ENCODE measurements at regions not wholly inside any gene's neighbourhood (a gene's known extent, or its start where the extent isn't known, plus 50 kb on each side); places are given as distances from the start of the nearest gene placed in this dataset.

DNA sequence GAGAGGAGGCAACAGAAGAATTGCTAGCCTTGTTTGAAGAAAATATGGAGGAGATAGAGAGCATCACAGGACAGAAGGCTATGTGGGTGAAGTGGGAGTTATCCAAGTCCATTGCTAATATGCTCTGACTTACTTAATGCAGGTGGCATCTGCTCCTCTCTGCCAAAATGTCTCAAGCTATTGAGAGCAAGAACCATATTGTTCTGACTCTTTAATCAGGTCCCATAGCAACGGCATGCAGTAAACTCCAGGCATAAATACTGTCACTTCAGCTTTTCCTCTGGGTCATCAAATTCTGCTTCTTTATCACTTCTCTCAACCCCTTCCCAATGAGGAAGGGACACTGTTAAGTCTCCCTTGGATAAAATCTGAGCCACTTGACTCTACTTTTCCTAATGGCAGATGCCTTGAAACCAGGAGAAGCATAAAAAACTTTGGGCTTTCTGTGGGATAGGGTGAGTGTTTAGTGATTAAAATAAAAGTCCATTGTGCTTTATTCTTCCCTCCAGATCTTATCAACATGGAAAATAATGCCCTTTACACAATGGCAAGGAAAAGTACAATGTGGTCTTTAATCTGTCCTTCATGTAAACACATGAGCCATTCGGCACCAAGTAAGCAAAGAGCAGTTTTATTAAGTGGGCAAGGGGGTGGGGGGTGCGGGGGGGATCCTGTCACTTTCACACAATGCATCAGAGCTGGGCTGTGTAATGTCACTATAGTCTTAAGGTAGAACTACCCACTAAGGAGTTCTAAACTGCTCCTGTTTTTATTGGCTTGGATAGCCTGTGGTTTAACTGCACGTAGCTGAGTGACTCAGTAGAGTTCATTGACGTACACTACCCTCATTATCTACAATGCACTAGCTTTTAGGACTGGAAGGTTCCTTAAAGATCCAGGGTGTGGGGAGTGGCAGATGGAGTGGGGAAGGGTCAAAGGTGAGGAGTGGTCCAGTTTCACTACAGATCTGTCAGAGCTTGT, 71.0 kb upstream of the TARS1 start:
- DNase-seq (ENCODE audit: low read depth), result peak; percentile 81

DNA sequence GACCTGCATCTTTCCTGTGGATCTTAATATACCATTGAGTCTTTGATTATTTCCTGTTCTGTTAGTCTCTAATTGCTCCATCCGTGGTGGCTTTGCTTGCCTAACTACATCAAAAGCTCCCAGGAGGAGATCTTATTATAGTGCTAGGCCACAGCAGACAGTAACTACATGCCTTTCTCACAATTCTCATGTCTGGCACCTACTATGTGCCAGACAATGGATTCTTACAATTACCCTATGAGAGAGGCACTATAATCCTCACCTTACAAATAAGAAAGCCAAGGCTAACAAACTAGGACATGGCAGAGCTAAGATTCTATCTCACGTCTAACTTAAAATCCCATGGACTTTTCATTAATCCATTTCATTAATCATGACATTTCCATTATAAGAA, 70.3 kb upstream of the TARS1 start:
- no peak for DNase-seq (ENCODE audit: low read depth)

DNA sequence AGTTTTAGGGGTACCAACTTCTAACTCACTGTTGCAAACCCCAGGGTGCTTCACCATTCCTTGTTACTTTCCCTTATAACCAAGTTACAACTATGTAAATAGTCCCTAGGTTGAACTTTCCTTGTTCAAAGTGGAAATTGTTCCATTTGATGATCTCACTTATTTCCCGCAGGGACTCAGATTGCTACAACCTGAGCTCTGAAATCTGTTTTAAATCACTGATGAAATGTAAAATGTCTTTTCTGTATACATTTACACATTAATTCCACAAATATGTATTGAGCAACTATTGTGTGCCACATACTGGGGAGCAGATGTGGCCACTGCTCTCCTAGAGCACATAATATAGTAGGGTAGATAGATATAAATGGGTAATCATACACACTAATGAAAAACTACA, 69.1 kb upstream of the TARS1 start:
- DNase-seq (ENCODE audit: low read depth), result no peak

DNA sequence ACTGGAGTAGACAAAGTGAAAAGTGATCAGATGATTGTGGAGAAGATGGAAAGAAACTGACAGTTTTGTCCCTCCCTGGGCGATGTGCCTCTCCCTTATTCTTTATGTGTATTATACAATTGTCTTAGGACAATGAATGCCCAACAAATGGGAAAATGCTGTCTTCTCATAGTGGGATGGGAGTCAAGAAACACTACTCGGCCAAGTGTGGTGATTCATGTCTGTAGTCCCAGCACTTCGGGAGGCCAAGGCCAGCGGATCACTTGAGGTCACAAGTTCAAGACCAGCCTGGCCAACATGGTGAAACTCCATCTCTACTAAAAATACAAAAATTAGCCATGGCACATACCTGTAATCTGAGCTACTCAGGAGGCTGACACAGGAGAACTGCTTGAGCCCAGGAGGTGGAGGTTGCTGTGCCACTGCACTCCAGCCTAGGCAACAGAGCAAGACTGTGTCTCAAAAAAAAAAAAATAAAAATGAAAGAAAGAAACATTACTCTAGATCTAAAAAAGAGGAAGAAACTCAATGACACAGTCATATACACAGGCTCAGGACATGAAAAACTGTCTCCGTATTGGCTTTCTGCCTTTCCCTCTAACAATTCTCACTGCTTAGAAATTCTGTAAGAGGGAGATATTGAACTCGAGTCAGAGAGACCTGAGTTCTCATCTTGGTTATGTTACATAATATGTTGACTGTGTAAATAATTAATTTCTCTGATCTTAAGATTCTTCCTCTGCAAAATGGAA, 67.9 kb upstream of the TARS1 start:
- no peak for DNase-seq (ENCODE audit: low read depth)

DNA sequence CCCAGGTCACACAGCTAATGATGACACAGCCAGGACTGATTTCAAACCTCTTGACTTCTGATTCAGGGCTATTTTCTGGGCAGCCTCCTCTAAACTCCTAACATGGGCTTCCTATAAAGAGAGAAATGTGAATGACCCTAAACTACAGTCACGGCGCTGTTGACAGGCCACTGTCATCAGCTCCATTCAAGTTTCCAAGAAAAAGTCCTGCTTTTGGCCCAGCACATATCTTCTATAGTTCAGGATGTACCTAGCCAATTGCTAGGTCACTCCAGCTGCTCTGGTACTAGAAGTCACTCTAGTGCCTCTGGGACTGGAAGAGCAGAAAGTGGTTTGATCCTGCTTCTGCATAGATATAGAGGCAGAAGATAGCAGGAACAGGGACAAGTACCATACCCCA, 64.9 kb upstream of the TARS1 start:
- DNase-seq (ENCODE audit: low read depth), result no peak

DNA sequence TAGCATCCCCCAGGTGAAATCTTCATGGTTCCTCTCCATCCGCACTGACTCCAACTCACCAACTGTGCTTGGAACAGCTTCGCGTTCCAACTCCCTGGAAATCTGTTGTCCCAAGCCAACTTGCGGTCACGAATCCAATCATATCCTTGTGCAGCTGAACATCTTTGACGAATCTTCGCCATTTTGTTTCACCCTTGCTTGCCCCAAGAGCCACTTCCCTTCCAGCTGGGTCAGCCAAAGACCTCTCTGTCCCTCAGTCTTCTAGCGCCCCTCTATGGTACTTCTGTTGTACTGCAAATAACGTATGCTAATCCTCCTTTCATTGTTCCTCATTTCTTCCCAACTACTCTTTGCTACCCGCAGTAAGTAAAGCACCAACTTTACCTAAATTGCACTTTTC, 61.0 kb upstream of the TARS1 start:
- DNase-seq (ENCODE audit: low read depth), result no peak

DNA sequence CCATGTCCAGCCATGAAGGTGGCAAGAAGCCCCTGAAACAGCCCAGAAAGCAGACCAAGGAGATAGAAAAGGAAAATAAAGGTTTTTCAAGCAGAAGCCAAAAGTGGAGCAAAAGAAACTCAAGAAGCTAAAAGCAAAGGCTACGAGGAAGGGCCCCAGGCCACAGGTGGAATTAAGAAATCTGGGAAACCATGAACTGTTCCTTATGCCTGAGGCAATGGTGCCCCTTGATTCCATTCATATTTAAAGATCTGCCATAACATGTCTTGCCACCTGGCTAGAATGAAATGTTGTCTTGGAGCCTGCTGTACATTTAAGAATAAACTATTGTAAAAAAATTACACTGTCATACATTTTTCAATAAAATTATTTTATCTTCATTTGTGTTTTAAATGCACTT, 59.5 kb upstream of the TARS1 start:
- no peak for DNase-seq (ENCODE audit: low read depth)
